ENCODE measurements at regions not wholly inside any gene's neighbourhood (a gene's known extent, or its start where the extent isn't known, plus 50 kb on each side); places are given as distances from the start of the nearest gene placed in this dataset.

GRCh38 chr22:27679693-27680488, 121.7 kb downstream of the MN1 start:
- no CpG with 5 or more reads among the region's 6 CpGs for WGBS (ENCODE audit: extremely low coverage, insufficient read length, low lambda C conversion rate)

More at GRCh38 chr22:27679693-27680488, 121.7 kb downstream of the MN1 start:
- Mint-ChIP-seq H3K9me3 (no peaks in the 10 kb centered on the region), H3K4me3 (no peak overlapping the region), H3K4me1 (peaks cover 37 to 41% of the 10 kb centered on the region in 2 experiments), H3K36me3 (ENCODE audit: insufficient read depth in 1 of 3, low read depth in 3 of 3) (peaks cover 0 to 20% (median 15%) of the 10 kb centered on the region in 3 experiments; a peak in 4 of 7 replicates), H3K27ac (peak overlapping the region in 2 of 3 experiments; percentile 13 to 25; a peak in 3 of 7 replicates), H3K27me3 (ENCODE audit: low read depth) (no peaks in the 10 kb centered on the region)
- no peak overlapping the region for H2AFZ ChIP-seq (ENCODE audit: low read length)
- H3K18ac ChIP-seq (ENCODE audit: insufficient read length, low read depth, low read length), result no peak overlapping the region
- no peaks in the 10 kb centered on the region for H3K27me3 ChIP-seq (ENCODE audit: insufficient read depth, low read length)
- no peak overlapping the region for H3K14ac ChIP-seq (ENCODE audit: insufficient read depth, low read length)
- H4K5ac ChIP-seq (ENCODE audit: insufficient read length, low read depth, low read length), result no peak overlapping the region
- H3K79me2 ChIP-seq (ENCODE audit: insufficient read depth, low read length), result no peaks in the 10 kb centered on the region; the same call in 1 of the 2 replicates
- no peak overlapping the region for H3K9ac ChIP-seq (ENCODE audit: extremely low read depth, insufficient read length, low read length)
- H3K27ac ChIP-seq (ENCODE audit: insufficient read length, low read depth, low read length), result no peak overlapping the region
- no peaks in the 10 kb centered on the region for H3K79me1 ChIP-seq (ENCODE audit: insufficient read depth, low read depth, low read length, poor library complexity, severe bottlenecking)
- no peak overlapping the region for H3K4me2 ChIP-seq (ENCODE audit: insufficient read depth, insufficient read length, low read length)
- no peak overlapping the region for H2AK5ac ChIP-seq (ENCODE audit: insufficient read length, low read length)
- H2BK12ac ChIP-seq (ENCODE audit: insufficient read length, low read depth, low read length), result no peak overlapping the region
- H3K23me2 ChIP-seq (ENCODE audit: insufficient read length, low read depth, low read length, poor library complexity, severe bottlenecking), result no peaks in the 10 kb centered on the region
- TF ChIP-seq, protein P1, sequence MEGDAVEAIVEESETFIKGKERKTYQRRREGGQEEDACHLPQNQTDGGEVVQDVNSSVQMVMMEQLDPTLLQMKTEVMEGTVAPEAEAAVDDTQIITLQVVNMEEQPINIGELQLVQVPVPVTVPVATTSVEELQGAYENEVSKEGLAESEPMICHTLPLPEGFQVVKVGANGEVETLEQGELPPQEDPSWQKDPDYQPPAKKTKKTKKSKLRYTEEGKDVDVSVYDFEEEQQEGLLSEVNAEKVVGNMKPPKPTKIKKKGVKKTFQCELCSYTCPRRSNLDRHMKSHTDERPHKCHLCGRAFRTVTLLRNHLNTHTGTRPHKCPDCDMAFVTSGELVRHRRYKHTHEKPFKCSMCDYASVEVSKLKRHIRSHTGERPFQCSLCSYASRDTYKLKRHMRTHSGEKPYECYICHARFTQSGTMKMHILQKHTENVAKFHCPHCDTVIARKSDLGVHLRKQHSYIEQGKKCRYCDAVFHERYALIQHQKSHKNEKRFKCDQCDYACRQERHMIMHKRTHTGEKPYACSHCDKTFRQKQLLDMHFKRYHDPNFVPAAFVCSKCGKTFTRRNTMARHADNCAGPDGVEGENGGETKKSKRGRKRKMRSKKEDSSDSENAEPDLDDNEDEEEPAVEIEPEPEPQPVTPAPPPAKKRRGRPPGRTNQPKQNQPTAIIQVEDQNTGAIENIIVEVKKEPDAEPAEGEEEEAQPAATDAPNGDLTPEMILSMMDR (conservative IDR thresholded peaks at IDR 0.05), result no peak
- H4K8ac ChIP-seq (replicated peaks; ENCODE audit: insufficient read length, low read depth, low read length), result no peak overlapping the region
- no peak overlapping the region for H3T11ph ChIP-seq (ENCODE audit: low read length)
- no peak for DNase-seq
- H4K91ac ChIP-seq (ENCODE audit: insufficient read length, low read depth, low read length), result no peak overlapping the region
- H3K23ac ChIP-seq (ENCODE audit: insufficient read length, low read depth, low read length), result no peak overlapping the region
- H2BK15ac ChIP-seq (ENCODE audit: low read depth, low read length), result no peak overlapping the region
- no peak overlapping the region for H2BK5ac ChIP-seq (ENCODE audit: insufficient read length, low read length)
- H3K4ac ChIP-seq (ENCODE audit: low read depth, low read length), result no peak overlapping the region
- peaks cover 2% of the 10 kb centered on the region for H4K20me1 ChIP-seq (ENCODE audit: control insufficient read depth, insufficient read depth, insufficient read length)
- H3K56ac ChIP-seq (ENCODE audit: insufficient read length, low read depth, low read length), result no peak overlapping the region
- H2BK120ac ChIP-seq (ENCODE audit: low read depth, low read length, poor library complexity, severe bottlenecking), result no peak overlapping the region
- H3K4me1 ChIP-seq (ENCODE audit: insufficient read depth, low read length), result peaks cover 5% of the 10 kb centered on the region; the same call in 1 of the 2 replicates
- no peaks in the 10 kb centered on the region for H3K9me3 ChIP-seq (ENCODE audit: control insufficient read depth, low read depth, low read length)
- no peak overlapping the region for H2BK20ac ChIP-seq (ENCODE audit: low read depth, low read length, poor library complexity, severe bottlenecking)
